Peyer's patch (tissue), 4 donors: ENCODE measurements at regions not wholly inside any gene's neighbourhood (a gene's known extent, or its start where the extent isn't known, plus 50 kb on each side); places are given as distances from the start of the nearest gene placed in this dataset.
A peak's percentile ranks its signal among the peaks of the same experiment; 100 is the strongest.

Source experiments
- POLR2A ChIP-seq, 2 donors: fragments of 450-650 bp; IDR thresholded peaks; one replicate each; pipeline ENCODE4 v1.5.1; 2017; ENCODE audit warnings: antibody characterized with exemption in 2 of 2, mild to moderate bottlenecking in 2 of 2, moderate library complexity in 2 of 2
- TF ChIP-seq, protein P1 (sequence below), 6 experiments: fragments of 450-650 bp in 4 of 6; fragments of 200-600 bp in 2 of 6; sonication (generic) in 1 of 6; IDR thresholded peaks; one replicate each; pipeline ENCODE4 v1.5.1; 2017 to 2019; ENCODE audit warnings: antibody characterized with exemption in 6 of 6, mild to moderate bottlenecking in 3 of 6, moderate library complexity in 1 of 6

DNA sequence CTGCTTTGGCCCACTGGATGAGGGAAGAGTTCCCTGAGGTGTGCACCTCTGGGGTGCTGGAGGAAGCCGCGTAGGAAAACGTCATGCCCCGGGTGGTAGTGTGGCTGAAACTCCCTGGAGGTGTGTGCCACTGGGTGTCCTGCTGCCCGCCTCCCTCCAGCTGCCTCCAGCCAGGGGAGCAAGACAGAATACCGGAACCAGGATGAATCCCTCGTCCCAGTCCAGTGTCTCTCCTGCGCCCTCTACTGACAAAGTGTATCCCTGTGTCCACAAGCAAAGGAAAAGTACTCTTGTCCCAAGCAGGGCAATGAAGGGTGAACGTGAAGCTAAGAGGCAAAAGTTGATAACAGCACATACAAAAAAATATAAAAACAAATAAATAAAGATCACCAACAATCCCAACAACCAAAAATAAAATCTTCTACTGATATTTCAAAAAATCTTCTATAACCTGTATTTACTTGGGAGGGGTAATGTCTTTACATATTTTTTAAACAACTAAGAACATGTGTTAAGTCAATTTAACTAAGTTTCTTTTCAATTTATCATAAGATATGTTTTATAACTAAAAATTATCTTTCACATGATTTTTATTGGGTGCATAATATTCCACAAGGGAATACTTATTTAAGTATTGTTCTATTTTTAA is 437.6 kb downstream of the MAFB start:
- TF ChIP-seq, protein P1, sequence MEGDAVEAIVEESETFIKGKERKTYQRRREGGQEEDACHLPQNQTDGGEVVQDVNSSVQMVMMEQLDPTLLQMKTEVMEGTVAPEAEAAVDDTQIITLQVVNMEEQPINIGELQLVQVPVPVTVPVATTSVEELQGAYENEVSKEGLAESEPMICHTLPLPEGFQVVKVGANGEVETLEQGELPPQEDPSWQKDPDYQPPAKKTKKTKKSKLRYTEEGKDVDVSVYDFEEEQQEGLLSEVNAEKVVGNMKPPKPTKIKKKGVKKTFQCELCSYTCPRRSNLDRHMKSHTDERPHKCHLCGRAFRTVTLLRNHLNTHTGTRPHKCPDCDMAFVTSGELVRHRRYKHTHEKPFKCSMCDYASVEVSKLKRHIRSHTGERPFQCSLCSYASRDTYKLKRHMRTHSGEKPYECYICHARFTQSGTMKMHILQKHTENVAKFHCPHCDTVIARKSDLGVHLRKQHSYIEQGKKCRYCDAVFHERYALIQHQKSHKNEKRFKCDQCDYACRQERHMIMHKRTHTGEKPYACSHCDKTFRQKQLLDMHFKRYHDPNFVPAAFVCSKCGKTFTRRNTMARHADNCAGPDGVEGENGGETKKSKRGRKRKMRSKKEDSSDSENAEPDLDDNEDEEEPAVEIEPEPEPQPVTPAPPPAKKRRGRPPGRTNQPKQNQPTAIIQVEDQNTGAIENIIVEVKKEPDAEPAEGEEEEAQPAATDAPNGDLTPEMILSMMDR (IDR thresholded peaks at IDR 0.05), result peak in 4 of 6 experiments; percentile 19 to 58 (median 42)
- TF ChIP-seq POLR2A (IDR thresholded peaks at IDR 0.05), result no peak
